Heart right ventricle (tissue), 16 donors: ENCODE measurements at regions not wholly inside any gene's neighbourhood (a gene's known extent, or its start where the extent isn't known, plus 50 kb on each side); places are given as distances from the start of the nearest gene placed in this dataset.
A peak's percentile ranks its signal among the peaks of the same experiment; 100 is the strongest.

ENCODE experiments used
- ATAC-seq, 8 donors: fragments of 200-7000 bp; cut with Tn5 transposase; one replicate each; pipeline ENCODE4 v1.9.1; 2020; ENCODE audit warnings: mild to moderate bottlenecking in 8 of 8, moderate library complexity in 8 of 8, moderate number of reproducible peaks in 1 of 8
- DNase-seq, 2 donors: peaks; one replicate each; pipeline ENCODE4 v3.0.0-alpha.2; 2020
- H3K27ac ChIP-seq, 10 donors: fragments of 200-600 bp; sonication (generic) in 2 of 10; one replicate each; pipeline versions ENCODE4 v1.5.0 to v1.8.0; 2020 to 2022; ENCODE audit warnings: mild to moderate bottlenecking in 3 of 10
- H3K27me3 ChIP-seq, 7 donors: fragments of 200-600 bp; one replicate each; pipeline ENCODE4 v1.8.0; 2021 to 2022; ENCODE audit warnings: mild to moderate bottlenecking in 2 of 7
- H3K36me3 ChIP-seq, 9 donors: fragments of 200-600 bp; sonication (generic) in 1 of 9; one replicate each; pipeline versions ENCODE4 v1.5.0 to v1.8.0; 2020 to 2022; ENCODE audit warnings: mild to moderate bottlenecking in 2 of 9
- H3K4me1 ChIP-seq, 9 donors: fragments of 200-600 bp; sonication (generic) in 1 of 9; one replicate each; pipeline versions ENCODE4 v1.5.0 to v1.8.0; 2020 to 2022; ENCODE audit warnings: mild to moderate bottlenecking in 4 of 9
- H3K4me3 ChIP-seq, 10 donors: fragments of 200-600 bp; sonication (generic) in 2 of 10; one replicate each; pipeline versions ENCODE4 v1.5.0 to v1.8.0; 2020 to 2022; ENCODE audit warnings: mild to moderate bottlenecking in 7 of 10, moderate library complexity in 2 of 10
- H3K9me3 ChIP-seq, 11 donors: fragments of 200-600 bp in 10 of 11; sonication (generic) in 2 of 11; one replicate each; pipeline versions ENCODE4 v1.5.0 to v1.8.0; 2013 to 2022; ENCODE audit warnings: mild to moderate bottlenecking in 2 of 11, control low read depth in 1 of 11, moderate library complexity in 1 of 11
- CTCF ChIP-seq, 9 donors: fragments of 200-600 bp; sonication (generic) in 2 of 9; IDR thresholded peaks; one replicate each; pipeline versions ENCODE4 v1.5.0 to v1.8.0; 2021 to 2022; ENCODE audit warnings: antibody characterized with exemption in 9 of 9, mild to moderate bottlenecking in 5 of 9, moderate library complexity in 1 of 9
- WGBS, 2 donors: extraction: QIAGEN DNeasy Blood & Tissue Kit; methylation state at CpG; one replicate each; pipeline ENCODE4 v1.1.7; 2013; ENCODE audit warnings: inconsistent platforms in 1 of 2; 5-methylcytosine and 5-hydroxymethylcytosine counted together
- intact Hi-C, 10 donors: fragments of 100-400 bp; cut with DNase I; formaldehyde crosslinking; loops; one replicate each; pipeline versions ENCODE4 v1.11.1 to v1.14.2; 2022
- donor health status: Arrhythmogenic right ventricular cardiomyopathy.
- donor health status: ischemic (EF 13 %, LVEDD 7.1; RV severe dilation, severe dysfunction).
- donor health status: healthy with polysubstance abuse.
- donor health status: DM: no; HTN: yes; CAD: no.
- donor health status: DM: no; HTN: no; CAD: no.
- donor health status: ischemic (EF 25% LVEDD 6.9; RV normal size, moderate dysfunction).
- donor health status: ischemic (EF 25% LVEDD 5.7; RV mildly dilated, moderate dysfunction).
- donor health status: healthy.
- donor health status: DM: yes; HTN: yes; CAD: no.
- donor health status: Ischemic cardiomyopathy.
- donor health status: ischemic (EF 35%, LVEDD 5.7; RV mildly dilated, moderate dysfunction).
- donor health status: nonischemic (EF 11% LVEDD 7.7; RV severe dilation, severe dysfunction).
- donor health status: DM: yes; HTN: yes; CAD: no.
- donor health status: PGD.
- donor health status: ischemic (EF 29% LVEDD 5.4; RV normal size, mild dysfunction).
- donor health status: nonischemic (EF 23%, LVEDD 6.1; RV moderate dilation, normal function).

- 69 to 80% methylated on average over 2 of the region's 2 CpGs for WGBS, 2 donors
- Histone ChIP-seq H3K9me3 (peaks cover 0 to 6% (median 0%) of the 10 kb centered on the region in 11 donors), H3K4me1 (no peaks in the 10 kb centered on the region), H3K4me3 (no peak overlapping the region), H3K27ac (no peak overlapping the region), H3K27me3 (no peaks in the 10 kb centered on the region), H3K36me3 (no peaks in the 10 kb centered on the region)
- no peak for TF ChIP-seq CTCF (IDR thresholded peaks at IDR 0.05)
- ATAC-seq (no peak), DNase-seq (no peak)
- intact Hi-C loops = no loop called here
These were observed 321.1 kb downstream of the NOVA1 start for GRCh38 chr14:26276757-26277156.

- peaks cover 0 to 5% (median 0%) of the 10 kb centered on the region in 11 donors for H3K9me3 ChIP-seq
- TF ChIP-seq CTCF (IDR thresholded peaks at IDR 0.05) = no peak
- no peaks in the 10 kb centered on the region for H3K27me3 ChIP-seq
- no peak overlapping the region for H3K27ac ChIP-seq
- no peak for DNase-seq
- ATAC-seq = no peak
- H3K4me1 ChIP-seq = no peaks in the 10 kb centered on the region
- WGBS, 2 donors = 28 to 42% methylated on average over 1 of the region's 1 CpG
- no peak overlapping the region for H3K4me3 ChIP-seq
- intact Hi-C loops = no loop called here
- H3K36me3 ChIP-seq = no peaks in the 10 kb centered on the region
These were observed 332.6 kb downstream of the NOVA1 start for GRCh38 chr14:26265170-26265685.

GRCh38 chr14:26261368-26262122 is 336.3 kb downstream of the NOVA1 start:
- WGBS, 2 donors = 25 to 35% methylated on average over 1 of the region's 1 CpG
- no peak for TF ChIP-seq CTCF (IDR thresholded peaks at IDR 0.05)
- no peak for ATAC-seq
- intact Hi-C loops = no loop called here
- Histone ChIP-seq H3K4me1 (no peaks in the 10 kb centered on the region), H3K9me3 (peaks cover 0 to 4% (median 0%) of the 10 kb centered on the region in 11 donors), H3K27me3 (no peaks in the 10 kb centered on the region), H3K36me3 (no peaks in the 10 kb centered on the region), H3K27ac (no peak overlapping the region), H3K4me3 (no peak overlapping the region)
- no peak for DNase-seq

- no peak overlapping the region for H3K4me3 ChIP-seq
- H3K36me3 ChIP-seq = no peaks in the 10 kb centered on the region
- intact Hi-C loops = no loop called here
- no peaks in the 10 kb centered on the region for H3K27me3 ChIP-seq
- DNase-seq = no peak
- no peak for ATAC-seq
- no peak overlapping the region for H3K27ac ChIP-seq
- no peaks in the 10 kb centered on the region for H3K4me1 ChIP-seq
- TF ChIP-seq CTCF (IDR thresholded peaks at IDR 0.05) = peak in 4 of 9 donors; percentile 16 to 36 (median 16)
- WGBS, 2 donors = 17 to 22% methylated on average over 2 of the region's 2 CpGs
- H3K9me3 ChIP-seq = peaks cover 0 to 3% (median 0%) of the 10 kb centered on the region in 11 donors
These were observed 342.6 kb downstream of the NOVA1 start for GRCh38 chr14:26255213-26255612.
